Keratinocyte (primary cell): ENCODE measurements at regions not wholly inside any gene's neighbourhood (a gene's known extent, or its start where the extent isn't known, plus 50 kb on each side); places are given as distances from the start of the nearest gene placed in this dataset.

Experiments used
- DNase-seq: peaks from one replicate; pipeline ENCODE4 v3.0.0-alpha.2; 2011; ENCODE audit warnings: low read depth, missing footprints, low spot score
- FAIRE-seq: peaks from 2 replicates; lab custom pipeline; 2011; peaks lifted over from hg19 to GRCh38; lab: Jason Lieb, UNC
- H2AFZ ChIP-seq: 2 replicates; pipeline ENCODE4 v1.6.0; 2012; ENCODE audit warnings: low read length, control low read depth, inconsistent platforms; ENCODE audit not compliant: control insufficient read depth
- H3K27ac ChIP-seq: 2 replicates; pipeline ENCODE4 v1.5.1; 2011; ENCODE audit warnings: low read length; ENCODE audit not compliant: control insufficient read depth, insufficient read depth
- H3K27me3 ChIP-seq: 3 replicates; pipeline ENCODE4 v1.6.0; 2011; ENCODE audit warnings: low read length; ENCODE audit not compliant: control insufficient read depth, insufficient read depth; ENCODE audit errors: extremely low read depth
- H3K36me3 ChIP-seq, 2 experiments: 2 replicates in 1 of 2; 3 replicates in 1 of 2; pipeline ENCODE4 v1.5.1; 2011; ENCODE audit warnings: low read length in 2 of 2, mild to moderate bottlenecking in 1 of 2; ENCODE audit not compliant: control insufficient read depth in 2 of 2, insufficient read depth in 2 of 2; ENCODE audit errors: extremely low read depth in 1 of 2
- H3K4me1 ChIP-seq: 3 replicates; pipeline ENCODE4 v1.5.1; 2011; ENCODE audit warnings: low read length; ENCODE audit not compliant: control insufficient read depth, insufficient read depth; ENCODE audit errors: extremely low read depth
- H3K4me2 ChIP-seq: 3 replicates; pipeline ENCODE4 v1.6.0; 2011; ENCODE audit warnings: low read depth, low read length; ENCODE audit not compliant: control insufficient read depth, insufficient read depth; ENCODE audit errors: extremely low read depth
- H3K4me3 ChIP-seq, 3 experiments: fragments of 200-600 bp in 1 of 3; sonication (generic) in 1 of 3; 2 replicates in 2 of 3; 3 replicates in 1 of 3; pipeline ENCODE4 v1.5.1; 2011 to 2016; ENCODE audit warnings: low read length in 3 of 3, mild to moderate bottlenecking in 3 of 3, control low read depth in 2 of 3, inconsistent platforms in 1 of 3, low read depth in 1 of 3, mixed read lengths in 1 of 3, mixed run types in 1 of 3, moderate library complexity in 1 of 3; ENCODE audit not compliant: control insufficient read depth in 2 of 3, insufficient read depth in 2 of 3; ENCODE audit errors: extremely low read depth in 1 of 3
- H3K79me2 ChIP-seq: 2 replicates; pipeline ENCODE4 v1.6.0; 2012; ENCODE audit warnings: low read length; ENCODE audit not compliant: control insufficient read depth, insufficient read depth
- H3K9ac ChIP-seq: 3 replicates; pipeline ENCODE4 v1.6.0; 2011; ENCODE audit warnings: low read length; ENCODE audit not compliant: control insufficient read depth, insufficient read depth; ENCODE audit errors: extremely low read depth
- H3K9me1 ChIP-seq: 3 replicates; pipeline ENCODE4 v1.6.0; 2011; ENCODE audit warnings: low read length; ENCODE audit not compliant: control insufficient read depth, insufficient read depth; ENCODE audit errors: extremely low read depth
- H3K9me3 ChIP-seq: 2 replicates; pipeline ENCODE4 v1.5.1; 2012; ENCODE audit warnings: low read depth, low read length; ENCODE audit not compliant: control insufficient read depth
- H4K20me1 ChIP-seq: 3 replicates; pipeline ENCODE4 v1.6.0; 2011; ENCODE audit warnings: low read length; ENCODE audit not compliant: control insufficient read depth, insufficient read depth; ENCODE audit errors: extremely low read depth
- CTCF ChIP-seq, 3 experiments: IDR thresholded peaks in 1 of 3; conservative IDR thresholded peaks in 1 of 3; optimal IDR thresholded peaks in 1 of 3; 2 replicates in 2 of 3; 3 replicates in 1 of 3; pipeline versions ENCODE3 to v1.5.1; 2011; ENCODE audit warnings: low read length in 3 of 3, mild to moderate bottlenecking in 3 of 3, moderate library complexity in 2 of 3, control low read depth in 1 of 3, inconsistent platforms in 1 of 3; ENCODE audit not compliant: insufficient read depth in 2 of 3; ENCODE audit errors: extremely low read depth in 1 of 3
- EZH2 ChIP-seq: IDR thresholded peaks from one replicate; pipeline ENCODE4 v1.6.1; 2012; ENCODE audit warnings: inconsistent platforms, mild to moderate bottlenecking, low read length, moderate library complexity
- dilution Hi-C: fragments of 300-500 bp; cut with MboI; formaldehyde crosslinking; loops from one replicate; pipeline ENCODE4 v1.7.0; 2020; ENCODE audit warnings: low sequenced_read_pairs; ENCODE audit not compliant: extremely low pct_ligation_motif_present

GRCh38 chr16:51870296-51870854, 676.6 kb downstream of the TOX3 start:
- H3K9me1 ChIP-seq = no peaks in the 10 kb centered on the region
- no peaks in the 10 kb centered on the region for H3K9me3 ChIP-seq
- H4K20me1 ChIP-seq = no peaks in the 10 kb centered on the region
- DNase-seq = no peak
- no peak overlapping the region for H2AFZ ChIP-seq
- peaks cover 5% of the 10 kb centered on the region for H3K27me3 ChIP-seq
- no peaks in the 10 kb centered on the region for H3K36me3 ChIP-seq
- no peak for FAIRE-seq
- TF ChIP-seq CTCF (optimal IDR thresholded peaks at IDR 0.05 in 1 of 3, IDR thresholded peaks at IDR 0.05 in 1 of 3, conservative IDR thresholded peaks at IDR 0.05 in 1 of 3; ENCODE audit: extremely low read depth in 1 of 3, insufficient read depth in 2 of 3, low read length in 3 of 3) = no peak
- no peak for TF ChIP-seq EZH2
- no peak overlapping the region for H3K9ac ChIP-seq
- no peaks in the 10 kb centered on the region for H3K79me2 ChIP-seq
- no peaks in the 10 kb centered on the region for H3K4me1 ChIP-seq
- no peak overlapping the region for H3K4me3 ChIP-seq
- dilution Hi-C loops = no loop called here
- H3K27ac ChIP-seq = no peak overlapping the region
- H3K4me2 ChIP-seq = no peak overlapping the region

GRCh38 chr16:51869176-51869575, 677.8 kb downstream of the TOX3 start:
- H3K4me3 ChIP-seq = no peak overlapping the region
- no peak overlapping the region for H2AFZ ChIP-seq
- DNase-seq (no peak), FAIRE-seq (no peak)
- no peak for TF ChIP-seq EZH2
- no peak for TF ChIP-seq CTCF (optimal IDR thresholded peaks at IDR 0.05 in 1 of 3, IDR thresholded peaks at IDR 0.05 in 1 of 3, conservative IDR thresholded peaks at IDR 0.05 in 1 of 3; ENCODE audit: extremely low read depth in 1 of 3, insufficient read depth in 2 of 3, low read length in 3 of 3)
- H3K27ac ChIP-seq = no peak overlapping the region
- H3K4me1 ChIP-seq = no peaks in the 10 kb centered on the region
- no peaks in the 10 kb centered on the region for H3K36me3 ChIP-seq
- H4K20me1 ChIP-seq = no peaks in the 10 kb centered on the region
- H3K9me3 ChIP-seq = no peaks in the 10 kb centered on the region
- no peak overlapping the region for H3K9ac ChIP-seq
- H3K27me3 ChIP-seq = peaks cover 5% of the 10 kb centered on the region
- dilution Hi-C loops = no loop called here
- no peaks in the 10 kb centered on the region for H3K79me2 ChIP-seq
- no peak overlapping the region for H3K4me2 ChIP-seq
- no peaks in the 10 kb centered on the region for H3K9me1 ChIP-seq
